GM19023 (cell line): ENCODE measurements at regions not wholly inside any gene's neighbourhood (a gene's known extent, or its start where the extent isn't known, plus 50 kb on each side); places are given as distances from the start of the nearest gene placed in this dataset.

Experiments used
- ATAC-seq: cut with Tn5 transposase; IDR thresholded peaks from one replicate; pipeline ENCODE4 v1.9.1; 2021; ENCODE audit warnings: mild to moderate bottlenecking, moderate library complexity; ENCODE audit not compliant: unreplicated experiment

GRCh38 chr10:46227571-46227935 is 59.2 kb upstream of the ANTXRL start:
- ATAC-seq, result no peak

GRCh38 chr10:46227936-46228562 is 58.7 kb upstream of the ANTXRL start:
- ATAC-seq, result no peak

- peak; percentile 51 for ATAC-seq
These were observed 58.2 kb upstream of the ANTXRL start for GRCh38 chr10:46228563-46229071.

GRCh38 chr10:46229144-46229563 is 57.6 kb upstream of the ANTXRL start:
- no peak for ATAC-seq

GRCh38 chr10:46230615-46231014 is 56.2 kb upstream of the ANTXRL start:
- ATAC-seq, result no peak

- no peak for ATAC-seq
These were observed 55.7 kb upstream of the ANTXRL start for GRCh38 chr10:46231087-46231486.

- ATAC-seq, result no peak
These were observed 54.7 kb upstream of the ANTXRL start for GRCh38 chr10:46232084-46232483.

- ATAC-seq, result no peak
These were observed 54.1 kb upstream of the ANTXRL start for GRCh38 chr10:46232666-46233065.

- ATAC-seq, result no peak
These were observed 53.6 kb upstream of the ANTXRL start for GRCh38 chr10:46233181-46233580.

- no peak for ATAC-seq
These were observed 52.8 kb upstream of the ANTXRL start for GRCh38 chr10:46234026-46234425.

GRCh38 chr10:46234431-46235060 is 52.3 kb upstream of the ANTXRL start:
- ATAC-seq, result no peak

GRCh38 chr10:46235705-46236545 is 50.9 kb upstream of the ANTXRL start:
- ATAC-seq, result no peak

- no peak for ATAC-seq
These were observed 50.3 kb upstream of the ANTXRL start for GRCh38 chr10:46236546-46236887.

GRCh38 chr10:46236941-46237681 is 49.7 kb upstream of the ANTXRL start:
- no peak for ATAC-seq
